ENCODE measurements at regions not wholly inside any gene's neighbourhood (a gene's known extent, or its start where the extent isn't known, plus 50 kb on each side); places are given as distances from the start of the nearest gene placed in this dataset.

DNA sequence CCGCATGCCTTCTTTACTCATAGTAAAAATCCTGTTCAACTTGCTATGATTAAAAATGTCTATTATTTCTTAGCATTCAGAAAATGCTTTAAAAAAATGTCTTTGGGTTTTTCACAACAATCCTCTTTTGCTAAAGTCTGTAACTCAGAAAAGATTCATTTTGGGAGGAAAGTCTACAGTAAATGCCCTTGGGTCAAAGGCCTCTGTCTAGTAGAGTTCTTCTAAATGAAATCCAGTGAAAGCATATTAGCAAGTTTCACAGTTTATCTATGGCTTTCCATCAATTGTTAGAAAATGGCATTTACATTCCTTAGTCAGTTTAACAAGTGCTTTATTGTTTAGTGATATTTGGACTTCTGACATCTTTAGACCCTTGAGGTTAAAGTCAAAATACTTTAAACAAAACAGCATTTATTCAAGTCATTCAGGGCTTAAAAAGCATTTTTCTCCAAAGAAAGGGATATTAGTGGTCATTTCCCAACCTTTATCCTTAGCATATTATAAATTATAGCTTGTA is 137.1 kb upstream of the TARS1 start:
- no peak for TF ChIP-seq SP1 (IDR thresholded peaks at IDR 0.05)
- TF ChIP-seq, protein P1, sequence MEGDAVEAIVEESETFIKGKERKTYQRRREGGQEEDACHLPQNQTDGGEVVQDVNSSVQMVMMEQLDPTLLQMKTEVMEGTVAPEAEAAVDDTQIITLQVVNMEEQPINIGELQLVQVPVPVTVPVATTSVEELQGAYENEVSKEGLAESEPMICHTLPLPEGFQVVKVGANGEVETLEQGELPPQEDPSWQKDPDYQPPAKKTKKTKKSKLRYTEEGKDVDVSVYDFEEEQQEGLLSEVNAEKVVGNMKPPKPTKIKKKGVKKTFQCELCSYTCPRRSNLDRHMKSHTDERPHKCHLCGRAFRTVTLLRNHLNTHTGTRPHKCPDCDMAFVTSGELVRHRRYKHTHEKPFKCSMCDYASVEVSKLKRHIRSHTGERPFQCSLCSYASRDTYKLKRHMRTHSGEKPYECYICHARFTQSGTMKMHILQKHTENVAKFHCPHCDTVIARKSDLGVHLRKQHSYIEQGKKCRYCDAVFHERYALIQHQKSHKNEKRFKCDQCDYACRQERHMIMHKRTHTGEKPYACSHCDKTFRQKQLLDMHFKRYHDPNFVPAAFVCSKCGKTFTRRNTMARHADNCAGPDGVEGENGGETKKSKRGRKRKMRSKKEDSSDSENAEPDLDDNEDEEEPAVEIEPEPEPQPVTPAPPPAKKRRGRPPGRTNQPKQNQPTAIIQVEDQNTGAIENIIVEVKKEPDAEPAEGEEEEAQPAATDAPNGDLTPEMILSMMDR (IDR thresholded peaks at IDR 0.05; ENCODE audit: low read depth, low read length, missing input control) = no peak
- no peak for TF ChIP-seq HNF4G (IDR thresholded peaks at IDR 0.05)
- no peak for TF ChIP-seq EGR1 (IDR thresholded peaks at IDR 0.05; ENCODE audit: low read depth in 2 of 2)
- TF ChIP-seq, protein P2, sequence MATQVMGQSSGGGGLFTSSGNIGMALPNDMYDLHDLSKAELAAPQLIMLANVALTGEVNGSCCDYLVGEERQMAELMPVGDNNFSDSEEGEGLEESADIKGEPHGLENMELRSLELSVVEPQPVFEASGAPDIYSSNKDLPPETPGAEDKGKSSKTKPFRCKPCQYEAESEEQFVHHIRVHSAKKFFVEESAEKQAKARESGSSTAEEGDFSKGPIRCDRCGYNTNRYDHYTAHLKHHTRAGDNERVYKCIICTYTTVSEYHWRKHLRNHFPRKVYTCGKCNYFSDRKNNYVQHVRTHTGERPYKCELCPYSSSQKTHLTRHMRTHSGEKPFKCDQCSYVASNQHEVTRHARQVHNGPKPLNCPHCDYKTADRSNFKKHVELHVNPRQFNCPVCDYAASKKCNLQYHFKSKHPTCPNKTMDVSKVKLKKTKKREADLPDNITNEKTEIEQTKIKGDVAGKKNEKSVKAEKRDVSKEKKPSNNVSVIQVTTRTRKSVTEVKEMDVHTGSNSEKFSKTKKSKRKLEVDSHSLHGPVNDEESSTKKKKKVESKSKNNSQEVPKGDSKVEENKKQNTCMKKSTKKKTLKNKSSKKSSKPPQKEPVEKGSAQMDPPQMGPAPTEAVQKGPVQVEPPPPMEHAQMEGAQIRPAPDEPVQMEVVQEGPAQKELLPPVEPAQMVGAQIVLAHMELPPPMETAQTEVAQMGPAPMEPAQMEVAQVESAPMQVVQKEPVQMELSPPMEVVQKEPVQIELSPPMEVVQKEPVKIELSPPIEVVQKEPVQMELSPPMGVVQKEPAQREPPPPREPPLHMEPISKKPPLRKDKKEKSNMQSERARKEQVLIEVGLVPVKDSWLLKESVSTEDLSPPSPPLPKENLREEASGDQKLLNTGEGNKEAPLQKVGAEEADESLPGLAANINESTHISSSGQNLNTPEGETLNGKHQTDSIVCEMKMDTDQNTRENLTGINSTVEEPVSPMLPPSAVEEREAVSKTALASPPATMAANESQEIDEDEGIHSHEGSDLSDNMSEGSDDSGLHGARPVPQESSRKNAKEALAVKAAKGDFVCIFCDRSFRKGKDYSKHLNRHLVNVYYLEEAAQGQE (IDR thresholded peaks at IDR 0.05) = no peak
- TF ChIP-seq JUND (IDR thresholded peaks at IDR 0.05) = no peak
- no peak for TF ChIP-seq GABPA (IDR thresholded peaks at IDR 0.05 in 1 of 2, conservative IDR thresholded peaks at IDR 0.05 in 1 of 2)
- no peak for TF ChIP-seq FOXA1 (IDR thresholded peaks at IDR 0.05)
- TF ChIP-seq, protein P3, sequence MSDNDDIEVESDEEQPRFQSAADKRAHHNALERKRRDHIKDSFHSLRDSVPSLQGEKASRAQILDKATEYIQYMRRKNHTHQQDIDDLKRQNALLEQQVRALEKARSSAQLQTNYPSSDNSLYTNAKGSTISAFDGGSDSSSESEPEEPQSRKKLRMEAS (IDR thresholded peaks at IDR 0.05) = no peak
- no peak for TF ChIP-seq ZBTB33 (IDR thresholded peaks at IDR 0.05)
